HG02885 (cell line): ENCODE measurements at regions not wholly inside any gene's neighbourhood (a gene's known extent, or its start where the extent isn't known, plus 50 kb on each side); places are given as distances from the start of the nearest gene placed in this dataset.
A peak's percentile ranks its signal among the peaks of the same experiment; 100 is the strongest.

ENCODE experiments used
- ATAC-seq: cut with Tn5 transposase; IDR thresholded peaks from one replicate; pipeline ENCODE4 v1.9.1; 2021; ENCODE audit warnings: mild to moderate bottlenecking; ENCODE audit not compliant: unreplicated experiment, poor library complexity

DNA sequence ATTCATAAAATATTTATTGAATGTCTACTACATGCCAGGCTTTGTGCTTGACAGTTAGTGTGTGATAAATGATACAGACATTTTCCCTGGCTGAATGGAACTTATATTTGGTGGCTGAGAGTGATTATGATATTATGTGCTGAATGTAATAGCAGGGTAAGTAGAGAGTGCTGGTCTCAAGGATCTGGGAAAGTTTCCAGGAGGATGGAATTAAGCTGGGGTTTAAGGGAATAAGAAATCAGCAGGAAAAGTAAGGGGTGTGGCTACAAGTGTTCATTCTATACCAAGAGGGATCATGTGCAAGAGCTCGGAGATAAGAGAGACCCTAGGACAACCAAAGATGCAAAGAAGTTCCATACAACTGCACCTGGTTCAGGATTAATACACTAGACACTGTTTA lies 500.1 kb upstream of the CFAP20DC start:
- no peak for ATAC-seq

- ATAC-seq: no peak
Observed at GRCh38 chr3:59547874-59548273, 498.0 kb upstream of the CFAP20DC start.

- ATAC-seq: no peak
Observed at GRCh38 chr3:59546522-59546921, 496.7 kb upstream of the CFAP20DC start.

- no peak for ATAC-seq
Observed at GRCh38 chr3:59545374-59545773, 495.5 kb upstream of the CFAP20DC start.

- no peak for ATAC-seq
Observed at GRCh38 chr3:59542276-59542675, 492.5 kb upstream of the CFAP20DC start.

GRCh38 chr3:59540696-59541095 lies 490.9 kb upstream of the CFAP20DC start:
- ATAC-seq: peak; percentile 95

DNA sequence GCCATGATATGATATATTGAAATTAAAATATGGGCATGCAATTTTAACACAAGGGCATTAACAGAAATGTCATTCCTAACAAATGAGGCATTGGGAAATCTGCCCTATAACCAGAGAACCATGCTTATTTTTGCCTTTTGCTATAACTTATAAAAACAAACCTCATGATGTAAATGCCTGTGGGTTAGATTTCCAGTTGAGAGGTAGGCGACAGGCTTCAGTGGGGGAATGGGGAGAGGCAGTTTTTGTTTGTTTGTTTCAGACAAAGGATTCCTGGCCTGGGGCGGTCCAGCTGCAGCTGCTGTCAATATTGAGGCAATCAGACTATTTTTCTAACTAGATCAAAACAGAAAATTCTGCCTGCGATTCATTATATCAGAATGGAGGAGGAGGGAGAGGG lies 490.4 kb upstream of the CFAP20DC start:
- ATAC-seq: no peak

DNA sequence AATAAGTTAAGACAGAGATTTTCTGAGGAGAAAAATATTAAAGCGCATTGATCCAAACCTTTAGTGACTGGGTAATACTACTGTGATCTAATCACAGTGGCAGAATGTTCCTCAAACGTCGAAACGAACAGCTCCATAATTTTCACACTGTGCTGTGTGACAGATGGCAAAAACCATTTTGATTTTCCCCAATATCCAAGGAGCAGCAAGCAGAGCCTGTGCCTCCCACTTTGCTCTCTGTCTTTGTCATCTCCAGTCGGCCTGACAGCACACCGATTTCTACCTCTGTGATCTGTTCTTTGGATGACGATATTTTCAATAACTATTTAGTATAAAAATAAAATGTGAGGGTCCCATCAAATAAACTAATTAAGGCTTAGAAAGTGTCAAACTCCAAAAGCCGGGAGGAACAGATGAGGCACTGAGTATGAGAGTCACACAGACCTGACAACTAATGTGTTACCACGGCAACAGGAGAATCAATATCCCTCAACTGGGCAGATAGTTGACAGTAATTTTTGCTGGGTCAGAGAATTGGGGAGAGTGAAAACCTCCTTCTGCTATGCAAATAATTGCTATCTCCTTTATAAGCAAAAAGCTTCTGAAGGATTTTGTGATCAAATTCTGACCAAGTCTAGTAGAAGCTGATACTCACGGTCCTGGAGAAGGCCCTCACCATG lies 489.1 kb upstream of the CFAP20DC start:
- ATAC-seq: no peak

- ATAC-seq: no peak
Observed at GRCh38 chr3:59535791-59536221, 486.0 kb upstream of the CFAP20DC start.

DNA sequence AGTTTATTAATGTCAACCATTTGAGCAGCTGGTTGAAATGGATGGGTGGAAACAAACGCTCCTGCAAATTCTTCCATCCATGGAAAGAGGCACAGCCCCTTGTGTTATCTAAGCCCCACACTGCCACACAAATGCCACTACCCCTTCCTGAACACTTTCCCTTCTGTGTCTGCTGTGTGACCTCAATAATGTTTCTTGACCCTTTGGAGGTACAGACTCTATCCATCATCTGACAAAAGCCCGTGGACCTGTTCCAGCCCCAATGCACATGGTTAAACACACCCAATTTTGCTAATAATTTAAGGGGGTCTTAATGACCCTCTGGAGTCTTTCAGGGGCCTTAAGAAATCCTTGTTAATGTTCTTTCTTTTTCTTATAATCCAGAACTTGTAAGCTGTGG lies 482.2 kb upstream of the CFAP20DC start:
- ATAC-seq: no peak

GRCh38 chr3:59531066-59531745 lies 481.4 kb upstream of the CFAP20DC start:
- ATAC-seq: no peak

DNA sequence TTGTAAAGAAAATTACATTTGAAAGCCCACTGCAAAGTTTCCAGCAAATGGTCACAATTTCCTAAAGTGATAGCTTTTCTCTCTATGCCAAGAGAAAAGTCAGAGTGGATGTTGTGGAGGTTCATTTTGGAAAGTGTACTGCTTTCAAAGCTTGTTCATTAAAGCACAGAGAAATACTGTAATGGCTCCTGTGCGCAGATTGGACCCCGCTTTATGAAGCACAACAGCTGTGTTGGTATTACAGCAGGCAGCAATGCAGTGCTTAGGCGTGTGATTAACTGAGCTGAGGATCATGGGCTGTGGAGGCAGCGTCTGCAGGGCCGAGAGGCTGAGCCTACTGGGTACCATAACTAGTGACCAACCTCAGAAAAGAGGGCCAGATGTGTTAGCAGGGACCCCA lies 478.4 kb upstream of the CFAP20DC start:
- ATAC-seq: no peak

DNA sequence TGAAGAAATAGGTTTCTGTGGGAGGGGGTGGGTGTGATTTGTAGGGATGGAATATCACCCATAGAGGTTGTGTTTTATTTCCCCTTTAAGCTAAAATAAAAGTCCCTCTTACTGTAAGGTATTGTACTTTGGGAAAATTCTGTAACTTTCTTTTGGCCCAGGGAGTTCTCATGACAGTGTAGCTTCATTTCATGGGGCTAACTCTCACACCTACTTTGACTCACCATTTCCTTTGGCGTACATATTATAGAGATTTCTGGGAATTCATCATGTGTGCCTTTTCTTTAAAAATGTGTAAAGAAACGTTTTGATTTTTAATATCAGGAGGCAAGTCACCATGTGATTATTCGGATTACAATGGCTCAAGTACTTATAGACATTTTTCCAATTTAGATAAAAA lies 477.7 kb upstream of the CFAP20DC start:
- no peak for ATAC-seq

GRCh38 chr3:59526999-59527398 lies 477.2 kb upstream of the CFAP20DC start:
- no peak for ATAC-seq

GRCh38 chr3:59522550-59522949 lies 472.7 kb upstream of the CFAP20DC start:
- ATAC-seq: no peak

GRCh38 chr3:59519094-59519493 lies 469.3 kb upstream of the CFAP20DC start:
- no peak for ATAC-seq

- ATAC-seq: no peak
Observed at GRCh38 chr3:59518283-59519055, 468.6 kb upstream of the CFAP20DC start.

DNA sequence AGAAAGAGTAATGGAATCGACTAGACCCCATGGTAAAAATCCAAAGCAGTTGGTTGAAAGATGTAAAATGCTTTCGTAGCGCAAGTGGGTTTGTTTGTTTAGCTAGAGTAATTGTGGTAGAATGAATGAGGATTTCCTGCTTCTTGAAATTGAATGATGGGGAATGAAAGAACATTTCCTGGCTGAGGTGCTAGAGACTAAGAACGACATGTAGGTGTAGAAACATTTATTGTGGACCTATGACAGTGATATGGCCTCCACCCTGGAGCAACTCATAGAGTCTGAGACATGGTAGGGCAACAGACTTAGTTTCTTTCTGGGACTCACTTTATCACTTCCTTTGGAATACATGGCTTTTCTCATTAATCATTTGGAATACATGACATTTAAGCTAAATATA lies 467.6 kb upstream of the CFAP20DC start:
- no peak for ATAC-seq

DNA sequence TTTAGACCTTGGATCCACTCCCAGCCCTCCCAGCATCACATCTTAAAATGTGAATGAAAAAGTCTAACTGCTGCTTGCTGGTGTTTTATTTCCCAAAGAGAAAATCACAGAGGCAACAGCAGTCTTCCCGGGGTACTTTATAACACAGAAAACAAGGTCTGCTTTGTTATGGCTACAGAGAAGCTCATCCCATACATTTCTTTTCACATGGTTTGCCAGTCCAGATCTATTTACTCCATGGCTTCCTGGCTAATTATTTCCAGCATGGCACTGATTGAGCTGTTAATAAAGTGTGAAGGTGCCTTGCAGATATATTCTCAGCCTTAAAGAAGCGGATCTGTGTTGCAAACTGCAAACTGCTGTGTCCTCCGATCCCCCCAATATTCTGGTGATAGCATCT lies 466.1 kb upstream of the CFAP20DC start:
- no peak for ATAC-seq

- ATAC-seq: no peak
Observed at GRCh38 chr3:59514865-59515482, 465.1 kb upstream of the CFAP20DC start.

- ATAC-seq: no peak
Observed at GRCh38 chr3:59513570-59513969, 463.7 kb upstream of the CFAP20DC start.
